PC-9 (cell line): ENCODE measurements at regions not wholly inside any gene's neighbourhood (a gene's known extent, or its start where the extent isn't known, plus 50 kb on each side); places are given as distances from the start of the nearest gene placed in this dataset.

Source experiments
- EZH2 ChIP-seq: fragments of 200-600 bp; sonication (generic); IDR thresholded peaks from 2 replicates; pipeline ENCODE4 v1.8.0; 2017; ENCODE audit warnings: antibody characterized with exemption, low read depth
- TF ChIP-seq, protein P1 (sequence below): fragments of 200-600 bp; sonication (generic); conservative IDR thresholded peaks from 2 replicates; pipeline ENCODE4 v1.6.1; 2017; ENCODE audit warnings: mixed run types, antibody characterized with exemption, mild to moderate bottlenecking, moderate library complexity

DNA sequence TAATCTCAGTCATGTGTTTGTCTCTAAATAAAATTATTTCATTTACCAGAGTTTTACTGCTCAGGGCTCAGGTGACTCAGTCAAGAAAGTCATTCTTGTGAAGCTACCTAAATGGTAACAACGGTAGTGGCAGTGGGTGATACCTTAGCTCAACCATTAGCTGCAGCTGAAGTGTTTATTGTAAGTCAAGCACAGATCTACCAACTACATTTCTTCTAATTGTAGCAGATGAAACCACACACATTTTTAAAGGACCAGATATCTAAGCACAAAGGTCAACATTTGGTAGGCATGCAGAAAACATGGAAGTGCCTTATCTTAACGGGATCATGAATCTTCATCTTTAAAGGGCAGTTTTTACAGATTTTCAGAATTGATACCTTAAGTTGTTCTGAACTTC, 79.1 kb downstream of the FAT4 start:
- TF ChIP-seq, protein P1, sequence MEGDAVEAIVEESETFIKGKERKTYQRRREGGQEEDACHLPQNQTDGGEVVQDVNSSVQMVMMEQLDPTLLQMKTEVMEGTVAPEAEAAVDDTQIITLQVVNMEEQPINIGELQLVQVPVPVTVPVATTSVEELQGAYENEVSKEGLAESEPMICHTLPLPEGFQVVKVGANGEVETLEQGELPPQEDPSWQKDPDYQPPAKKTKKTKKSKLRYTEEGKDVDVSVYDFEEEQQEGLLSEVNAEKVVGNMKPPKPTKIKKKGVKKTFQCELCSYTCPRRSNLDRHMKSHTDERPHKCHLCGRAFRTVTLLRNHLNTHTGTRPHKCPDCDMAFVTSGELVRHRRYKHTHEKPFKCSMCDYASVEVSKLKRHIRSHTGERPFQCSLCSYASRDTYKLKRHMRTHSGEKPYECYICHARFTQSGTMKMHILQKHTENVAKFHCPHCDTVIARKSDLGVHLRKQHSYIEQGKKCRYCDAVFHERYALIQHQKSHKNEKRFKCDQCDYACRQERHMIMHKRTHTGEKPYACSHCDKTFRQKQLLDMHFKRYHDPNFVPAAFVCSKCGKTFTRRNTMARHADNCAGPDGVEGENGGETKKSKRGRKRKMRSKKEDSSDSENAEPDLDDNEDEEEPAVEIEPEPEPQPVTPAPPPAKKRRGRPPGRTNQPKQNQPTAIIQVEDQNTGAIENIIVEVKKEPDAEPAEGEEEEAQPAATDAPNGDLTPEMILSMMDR = no peak
- TF ChIP-seq EZH2 = no peak
